ENCODE measurements at regions not wholly inside any gene's neighbourhood (a gene's known extent, or its start where the extent isn't known, plus 50 kb on each side); places are given as distances from the start of the nearest gene placed in this dataset.

- Mint-ChIP-seq H3K27me3 (peaks cover 50% of the 10 kb centered on the region), H3K27ac (no peak overlapping the region), H3K4me1 (peaks cover 13% of the 10 kb centered on the region), H3K36me3 (ENCODE audit: low read depth) (no peaks in the 10 kb centered on the region), H3K9me3 (no peaks in the 10 kb centered on the region), H3K4me3 (no peak overlapping the region)
- CTCF ChIA-PET, result no interaction called here
- no peak for DNase-seq
- POLR2A ChIA-PET, result no interaction called here
Observed at GRCh38 chr1:201742955-201743805, 85.8 kb upstream of the IPO9 start.

GRCh38 chr1:201745023-201745422 is 83.9 kb upstream of the IPO9 start:
- Mint-ChIP-seq H3K4me3 (no peak overlapping the region), H3K36me3 (ENCODE audit: low read depth) (no peaks in the 10 kb centered on the region), H3K27me3 (peaks cover 36% of the 10 kb centered on the region), H3K27ac (no peak overlapping the region), H3K9me3 (no peaks in the 10 kb centered on the region), H3K4me1 (peaks cover 8% of the 10 kb centered on the region)
- CTCF ChIA-PET, result interaction anchor here (1.3 to 1.6 kb wide), 2 partner anchors 10 to 36 kb away, joined by 3 to 5 read pairs; no protein-coding TSS in a partner anchor
- POLR2A ChIA-PET, result no interaction called here
- no peak for DNase-seq

GRCh38 chr1:201746156-201746555 is 82.8 kb upstream of the IPO9 start:
- H3K4me3 Mint-ChIP-seq, result no peak overlapping the region
- no peak overlapping the region for H3K27ac Mint-ChIP-seq
- DNase-seq, result no peak
- peaks cover 9% of the 10 kb centered on the region for H3K4me1 Mint-ChIP-seq
- CTCF ChIA-PET, result interaction anchor here (1.4 to 1.6 kb wide), 2 partner anchors 15 to 37 kb away, joined by 4 to 5 read pairs; no protein-coding TSS in a partner anchor
- no peaks in the 10 kb centered on the region for H3K9me3 Mint-ChIP-seq
- POLR2A ChIA-PET, result no interaction called here
- no peaks in the 10 kb centered on the region for H3K36me3 Mint-ChIP-seq (ENCODE audit: low read depth)
- peaks cover 26% of the 10 kb centered on the region for H3K27me3 Mint-ChIP-seq

- H3K36me3 Mint-ChIP-seq (ENCODE audit: low read depth), result no peaks in the 10 kb centered on the region
- no peaks in the 10 kb centered on the region for H3K9me3 Mint-ChIP-seq
- CTCF ChIA-PET, result interaction anchor here (1.0 kb wide), 2 partner anchors 38 to 48 kb away, joined by 3 read pairs; no protein-coding TSS in a partner anchor
- H3K4me3 Mint-ChIP-seq, result no peak overlapping the region
- POLR2A ChIA-PET, result no interaction called here
- H3K27ac Mint-ChIP-seq, result no peak overlapping the region
- DNase-seq, result no peak
- peaks cover 11% of the 10 kb centered on the region for H3K4me1 Mint-ChIP-seq
- peaks cover 18% of the 10 kb centered on the region for H3K27me3 Mint-ChIP-seq
Observed at GRCh38 chr1:201747261-201747660, 81.7 kb upstream of the IPO9 start.

- POLR2A ChIA-PET, result no interaction called here
- Mint-ChIP-seq H3K27me3 (peaks cover 17% of the 10 kb centered on the region), H3K9me3 (no peaks in the 10 kb centered on the region), H3K36me3 (ENCODE audit: low read depth) (no peaks in the 10 kb centered on the region), H3K27ac (no peak overlapping the region), H3K4me3 (no peak overlapping the region), H3K4me1 (peaks cover 11% of the 10 kb centered on the region)
- no peak for DNase-seq
- CTCF ChIA-PET, result no interaction called here
Observed at GRCh38 chr1:201748335-201748734, 80.6 kb upstream of the IPO9 start.

GRCh38 chr1:201749059-201749690 is 79.8 kb upstream of the IPO9 start:
- H3K27me3 Mint-ChIP-seq, result peaks cover 23% of the 10 kb centered on the region
- no peaks in the 10 kb centered on the region for H3K36me3 Mint-ChIP-seq (ENCODE audit: low read depth)
- no peak overlapping the region for H3K4me3 Mint-ChIP-seq
- DNase-seq, result no peak
- no peaks in the 10 kb centered on the region for H3K9me3 Mint-ChIP-seq
- peaks cover 11% of the 10 kb centered on the region for H3K4me1 Mint-ChIP-seq
- CTCF ChIA-PET, result no interaction called here
- POLR2A ChIA-PET, result no interaction called here
- no peak overlapping the region for H3K27ac Mint-ChIP-seq

- Mint-ChIP-seq H3K4me1 (peaks cover 11% of the 10 kb centered on the region), H3K27ac (no peak overlapping the region), H3K4me3 (no peak overlapping the region), H3K27me3 (peaks cover 22% of the 10 kb centered on the region), H3K36me3 (ENCODE audit: low read depth) (no peaks in the 10 kb centered on the region), H3K9me3 (no peaks in the 10 kb centered on the region)
- no peak for DNase-seq
- CTCF ChIA-PET, result no interaction called here
- POLR2A ChIA-PET, result no interaction called here
Observed at GRCh38 chr1:201750120-201750519, 78.8 kb upstream of the IPO9 start.

GRCh38 chr1:201750934-201751333 is 78.0 kb upstream of the IPO9 start:
- peaks cover 11% of the 10 kb centered on the region for H3K4me1 Mint-ChIP-seq
- no peak for DNase-seq
- H3K27ac Mint-ChIP-seq, result no peak overlapping the region
- H3K9me3 Mint-ChIP-seq, result no peaks in the 10 kb centered on the region
- no peak overlapping the region for H3K4me3 Mint-ChIP-seq
- no peaks in the 10 kb centered on the region for H3K36me3 Mint-ChIP-seq (ENCODE audit: low read depth)
- CTCF ChIA-PET, result no interaction called here
- H3K27me3 Mint-ChIP-seq, result peaks cover 21% of the 10 kb centered on the region
- POLR2A ChIA-PET, result no interaction called here

- Mint-ChIP-seq H3K4me1 (peaks cover 14% of the 10 kb centered on the region), H3K27ac (no peak overlapping the region), H3K36me3 (ENCODE audit: low read depth) (no peaks in the 10 kb centered on the region), H3K27me3 (peaks cover 26% of the 10 kb centered on the region), H3K4me3 (no peak overlapping the region), H3K9me3 (no peaks in the 10 kb centered on the region)
- no peak for DNase-seq
- ChIA-PET POLR2A (interaction anchor here (1.1 kb wide), 1 partner anchor 78 kb away, joined by 3 read pairs; no protein-coding TSS in a partner anchor), CTCF (no interaction called here)
Observed at GRCh38 chr1:201751872-201752271, 77.1 kb upstream of the IPO9 start.

- ChIA-PET POLR2A (interaction anchor here (1.1 kb wide), 1 partner anchor 77 kb away, joined by 3 read pairs; no protein-coding TSS in a partner anchor), CTCF (no interaction called here)
- Mint-ChIP-seq H3K27ac (no peak overlapping the region), H3K9me3 (no peaks in the 10 kb centered on the region), H3K36me3 (ENCODE audit: low read depth) (no peaks in the 10 kb centered on the region), H3K4me1 (peaks cover 15% of the 10 kb centered on the region), H3K4me3 (no peak overlapping the region), H3K27me3 (peaks cover 29% of the 10 kb centered on the region)
- no peak for DNase-seq
Observed at GRCh38 chr1:201752333-201752732, 76.6 kb upstream of the IPO9 start.

- H3K27ac Mint-ChIP-seq, result no peak overlapping the region
- H3K27me3 Mint-ChIP-seq, result peaks cover 29% of the 10 kb centered on the region
- no peak for DNase-seq
- ChIA-PET POLR2A (no interaction called here), CTCF (interaction anchor here (0.8 kb wide), 1 partner anchor 306 kb away, joined by 4 read pairs; no protein-coding TSS in a partner anchor)
- peaks cover 15% of the 10 kb centered on the region for H3K4me1 Mint-ChIP-seq
- no peaks in the 10 kb centered on the region for H3K36me3 Mint-ChIP-seq (ENCODE audit: low read depth)
- H3K9me3 Mint-ChIP-seq, result no peaks in the 10 kb centered on the region
- H3K4me3 Mint-ChIP-seq, result no peak overlapping the region
Observed at GRCh38 chr1:201753492-201753891, 75.5 kb upstream of the IPO9 start.

GRCh38 chr1:201754353-201754752 is 74.6 kb upstream of the IPO9 start:
- Mint-ChIP-seq H3K9me3 (no peaks in the 10 kb centered on the region), H3K36me3 (ENCODE audit: low read depth) (no peaks in the 10 kb centered on the region), H3K4me1 (peaks cover 15% of the 10 kb centered on the region), H3K4me3 (no peak overlapping the region), H3K27ac (no peak overlapping the region), H3K27me3 (peaks cover 29% of the 10 kb centered on the region)
- ChIA-PET CTCF (no interaction called here), POLR2A (no interaction called here)
- DNase-seq, result no peak

- H3K27me3 Mint-ChIP-seq, result peaks cover 26% of the 10 kb centered on the region
- no peaks in the 10 kb centered on the region for H3K36me3 Mint-ChIP-seq (ENCODE audit: low read depth)
- DNase-seq, result no peak
- ChIA-PET CTCF (interaction anchor here (1.1 kb wide), 1 partner anchor 10 kb away, joined by 3 read pairs; no protein-coding TSS in a partner anchor), POLR2A (no interaction called here)
- peaks cover 15% of the 10 kb centered on the region for H3K4me1 Mint-ChIP-seq
- H3K27ac Mint-ChIP-seq, result no peak overlapping the region
- H3K4me3 Mint-ChIP-seq, result no peak overlapping the region
- H3K9me3 Mint-ChIP-seq, result no peaks in the 10 kb centered on the region
Observed at GRCh38 chr1:201755200-201755599, 73.8 kb upstream of the IPO9 start.
